GM12878 (cell line): ENCODE measurements at regions not wholly inside any gene's neighbourhood (a gene's known extent, or its start where the extent isn't known, plus 50 kb on each side); places are given as distances from the start of the nearest gene placed in this dataset.

Experiments used
- ATAC-seq: fragments of 200-7000 bp; cut with Tn5 transposase; 3 replicates; pipeline ENCODE4 v1.9.1; 2020; ENCODE audit warnings: mild to moderate bottlenecking, moderate library complexity
- BruUV-seq: library from RNA; stranded (reverse); fragments of 400-500 nt; replicated peaks from 2 replicates; lab custom pipeline; 2021; lab: Mats Ljungman, UMichigan
- CTCF ChIA-PET: fragments of 300-600 bp; sonication (Branson Sonifier 250); formaldehyde crosslinking; extraction: SDS; loops from one replicate; lab custom pipeline; 2021; ENCODE audit warnings: inconsistent platforms; lab: Yijun Ruan, JAX
- POLR2A ChIA-PET: fragments of 350-600 bp; formaldehyde crosslinking; extraction: SDS; loops from one replicate; lab custom pipeline; 2021; ENCODE audit warnings: inconsistent platforms; lab: Charles Lee
- RAD21 ChIA-PET: fragments of 300-600 bp; sonication (Branson Sonifier 250); formaldehyde crosslinking; loops from one replicate; lab custom pipeline; 2023; ENCODE audit warnings: antibody characterized with exemption; ENCODE audit not compliant: unreplicated experiment; lab: Charles Lee
- SMC1A ChIA-PET: fragments of 300-600 bp; sonication (Branson Sonifier 250); formaldehyde crosslinking; loops from one replicate; lab custom pipeline; 2023; ENCODE audit not compliant: unreplicated experiment, uncharacterized antibody; lab: Charles Lee
- DNase-seq: peaks from one replicate; pipeline ENCODE4 v3.0.0-alpha.2; 2011; ENCODE audit warnings: low read depth, low spot score
- FAIRE-seq: peaks from 3 replicates; lab custom pipeline; 2011; peaks lifted over from hg19 to GRCh38; lab: Jason Lieb, UNC
- H2AFZ ChIP-seq: 2 replicates; pipeline ENCODE4 v1.6.0; 2011; ENCODE audit warnings: low read depth, low read length, control low read depth; ENCODE audit not compliant: control insufficient read depth
- H3K27ac ChIP-seq: 2 replicates; pipeline ENCODE4 v1.5.1; 2011; ENCODE audit warnings: control low read depth; ENCODE audit not compliant: control insufficient read depth, insufficient read depth
- H3K27me3 ChIP-seq, 2 experiments: replicated peaks in 1 of 2; 2 replicates each; pipeline versions ENCODE4 v1.6.0 to v1.6.1; 2011; ENCODE audit warnings: low read length in 1 of 2; ENCODE audit not compliant: control insufficient read depth in 2 of 2, insufficient read depth in 2 of 2
- H3K36me3 ChIP-seq, 2 experiments: 2 replicates each; pipeline ENCODE4 v1.5.1; 2011; ENCODE audit warnings: low read length in 1 of 2; ENCODE audit not compliant: control insufficient read depth in 2 of 2, insufficient read depth in 2 of 2
- H3K4me1 ChIP-seq: 2 replicates; pipeline ENCODE4 v1.6.1; 2011; ENCODE audit warnings: mild to moderate bottlenecking, low read length, moderate library complexity, mixed read lengths; ENCODE audit not compliant: control insufficient read depth, insufficient read depth
- H3K4me2 ChIP-seq: 2 replicates; pipeline ENCODE4 v1.6.0; 2011; ENCODE audit warnings: control low read depth; ENCODE audit not compliant: control insufficient read depth, insufficient read depth
- H3K4me3 ChIP-seq: fragments of 200-600 bp; sonication (generic); 2 replicates; pipeline ENCODE4 v1.5.1; 2016
- H3K79me2 ChIP-seq: 2 replicates; pipeline ENCODE4 v1.6.0; 2011; ENCODE audit warnings: low read length; ENCODE audit not compliant: control insufficient read depth, insufficient read depth
- H3K9ac ChIP-seq: 2 replicates; pipeline ENCODE4 v1.8.0; 2011; ENCODE audit warnings: low read length, control low read depth, mixed read lengths; ENCODE audit not compliant: control insufficient read depth, insufficient read depth
- H3K9me3 ChIP-seq: replicated peaks from 3 replicates; pipeline ENCODE4 v1.5.1; 2011; ENCODE audit warnings: mild to moderate bottlenecking, low read length; ENCODE audit not compliant: control insufficient read depth, insufficient read depth
- H4K20me1 ChIP-seq: 2 replicates; pipeline ENCODE4 v1.6.0; 2011; ENCODE audit not compliant: control insufficient read depth, insufficient read depth
- BRCA1 ChIP-seq: IDR thresholded peaks from 2 replicates; pipeline ENCODE4 v1.6.1; 2011; ENCODE audit warnings: low read depth, low read length, improper control_type of control experiment
- IKZF1 ChIP-seq: fragments of 450-650 bp; conservative IDR thresholded peaks from 2 replicates; pipeline ENCODE4 v1.6.1; 2017; ENCODE audit warnings: antibody characterized with exemption, mild to moderate bottlenecking
- IKZF2 ChIP-seq, 2 experiments: fragments of 450-650 bp; IDR thresholded peaks; 2 replicates each; pipeline ENCODE4 v1.6.1; 2017; ENCODE audit warnings: mild to moderate bottlenecking in 2 of 2, moderate library complexity in 2 of 2
- NR2C2 ChIP-seq: IDR thresholded peaks from 2 replicates; pipeline ENCODE4 v1.6.1; 2011; ENCODE audit warnings: borderline replicate concordance, low read depth; ENCODE audit not compliant: control insufficient read depth, insufficient read length
- SPI1 ChIP-seq: IDR thresholded peaks from 2 replicates; pipeline ENCODE4 v1.6.1; 2011; ENCODE audit warnings: low read depth, mild to moderate bottlenecking, low read length, moderate library complexity, borderline replicate concordance; ENCODE audit not compliant: insufficient read depth
- WRNIP1 ChIP-seq: IDR thresholded peaks from 2 replicates; pipeline ENCODE4 v1.6.1; 2011; ENCODE audit warnings: low read depth, low read length, improper control_type of control experiment, borderline replicate concordance
- WGBS: methylation state at CpG from one replicate; pipeline ENCODE4 v1.1.6; 2016; ENCODE audit warnings: low lambda C conversion rate; ENCODE audit not compliant: insufficient replicate concordance, insufficient coverage; ENCODE audit errors: missing lambda C conversion rate; 5-methylcytosine and 5-hydroxymethylcytosine counted together
- in situ Hi-C: fragments of 300-500 bp; cut with MboI; formaldehyde crosslinking; loops from 9 replicates; pipeline ENCODE4 v1.14.3; 2018; ENCODE audit warnings: mixed read lengths
- intact Hi-C: fragments of 100-400 bp; cut with micrococcal nuclease; formaldehyde crosslinking; loops from one replicate; pipeline ENCODE4 v1.14.2; 2022; ENCODE audit not compliant: unreplicated experiment

GRCh38 chrX:113274345-113274744 is 433.7 kb upstream of the AMOT start:
- SMC1A ChIA-PET = interaction anchor here (1.0 kb wide), 1 partner anchor 14 kb away, joined by 3 read pairs; no protein-coding TSS in a partner anchor
- no peak overlapping the region for H3K4me3 ChIP-seq
- no peak for FAIRE-seq
- no peaks in the 10 kb centered on the region for H3K9me3 ChIP-seq
- no peaks in the 10 kb centered on the region for H3K27me3 ChIP-seq
- in situ Hi-C loops = no loop called here
- no peaks in the 10 kb centered on the region for H3K4me1 ChIP-seq
- no peak for DNase-seq
- WGBS = 25% methylated on average over 5 of the region's 5 CpGs
- no TSS peak for BruUV-seq
- H3K36me3 ChIP-seq = no peaks in the 10 kb centered on the region
- POLR2A ChIA-PET = no interaction called here
- no peak for TF ChIP-seq BRCA1
- no peak for TF ChIP-seq IKZF2 (IDR thresholded peaks at IDR 0.05)
- no peak for TF ChIP-seq WRNIP1
- TF ChIP-seq NR2C2 = no peak
- CTCF ChIA-PET = no interaction called here
- no peak overlapping the region for H3K4me2 ChIP-seq
- H3K79me2 ChIP-seq = no peaks in the 10 kb centered on the region
- ATAC-seq = peak; percentile 66
- no peak overlapping the region for H3K27ac ChIP-seq
- intact Hi-C loops = no loop called here
- no peak overlapping the region for H2AFZ ChIP-seq
- RAD21 ChIA-PET = no interaction called here
- H3K9ac ChIP-seq = no peak overlapping the region
- no peaks in the 10 kb centered on the region for H4K20me1 ChIP-seq

GRCh38 chrX:113269203-113269602 is 428.6 kb upstream of the AMOT start:
- ChIA-PET CTCF (no interaction called here), POLR2A (no interaction called here)

More at GRCh38 chrX:113269203-113269602, 428.6 kb upstream of the AMOT start:
- Histone ChIP-seq H3K9ac (no peak overlapping the region), H4K20me1 (no peaks in the 10 kb centered on the region), H3K36me3 (no peaks in the 10 kb centered on the region), H3K4me3 (no peak overlapping the region), H3K27ac (no peak overlapping the region), H3K4me2 (no peak overlapping the region)
- no peak for TF ChIP-seq IKZF1
- TF ChIP-seq SPI1 = no peak
- TF ChIP-seq, all 136 proteins: peak for 0
- in situ Hi-C loops (no loop called here), intact Hi-C loops (loop anchor here (10.0 kb wide), 1 partner anchor 476 kb away; no protein-coding TSS in a partner anchor)
- BruUV-seq = no TSS peak
- FAIRE-seq = no peak
- RAD21 ChIA-PET = no interaction called here
- no peaks in the 10 kb centered on the region for H3K9me3 ChIP-seq
- H3K79me2 ChIP-seq = no peaks in the 10 kb centered on the region
- no peak overlapping the region for H2AFZ ChIP-seq
- no peaks in the 10 kb centered on the region for H3K4me1 ChIP-seq
- SMC1A ChIA-PET = no interaction called here
- no peak for ATAC-seq
- no peak for DNase-seq
- H3K27me3 ChIP-seq = no peaks in the 10 kb centered on the region
